Endothelial cell of umbilical vein (primary cell): ENCODE measurements at regions not wholly inside any gene's neighbourhood (a gene's known extent, or its start where the extent isn't known, plus 50 kb on each side); places are given as distances from the start of the nearest gene placed in this dataset.

Experiments used
- BruUV-seq: library from RNA; stranded (reverse); fragments of 400-500 nt; replicated peaks from 2 replicates; lab custom pipeline; 2021; lab: Mats Ljungman, UMichigan
- CTCF ChIA-PET: fragments of 300-600, 350-600 bp; sonication (Branson Sonifier 250); formaldehyde crosslinking; loops from one replicate; lab custom pipeline; 2021; ENCODE audit warnings: antibody characterized with exemption, inconsistent platforms; lab: Charles Lee
- POLR2A ChIA-PET: fragments of 300-600, 350-600 bp; sonication (Branson Sonifier 250); formaldehyde crosslinking; loops from one replicate; lab custom pipeline; 2021; ENCODE audit warnings: antibody characterized with exemption, inconsistent platforms; lab: Charles Lee
- DNase-seq: peaks from one replicate; pipeline ENCODE4 v3.0.0-alpha.2; 2011; ENCODE audit warnings: low read depth, low spot score
- FAIRE-seq: peaks from 2 replicates; lab custom pipeline; 2011; peaks lifted over from hg19 to GRCh38; lab: Jason Lieb, UNC
- H2AFZ ChIP-seq: 2 replicates; pipeline ENCODE4 v1.6.0; 2012; ENCODE audit warnings: low read depth, low read length, control low read depth, inconsistent platforms
- H3K27ac ChIP-seq: 2 replicates; pipeline ENCODE4 v1.5.1; 2011; ENCODE audit warnings: low read depth, mild to moderate bottlenecking, control low read depth, low read length, moderate library complexity; ENCODE audit not compliant: insufficient read depth
- H3K27me3 ChIP-seq, 2 experiments: 2 replicates each; pipeline versions ENCODE4 v1.6.0 to v1.6.1; 2011; ENCODE audit warnings: low read length in 2 of 2, mixed read lengths in 1 of 2; ENCODE audit not compliant: control insufficient read depth in 2 of 2, insufficient read depth in 2 of 2
- H3K36me3 ChIP-seq, 2 experiments: 2 replicates in 1 of 2; 3 replicates in 1 of 2; pipeline ENCODE4 v1.5.1; 2011; ENCODE audit warnings: low read length in 2 of 2, mild to moderate bottlenecking in 1 of 2, moderate library complexity in 1 of 2; ENCODE audit not compliant: control insufficient read depth in 2 of 2, insufficient read depth in 2 of 2; ENCODE audit errors: extremely low read depth in 1 of 2
- H3K4me1 ChIP-seq: 3 replicates; pipeline ENCODE4 v1.5.1; 2011; ENCODE audit warnings: mild to moderate bottlenecking, low read length; ENCODE audit not compliant: control insufficient read depth, insufficient read depth; ENCODE audit errors: extremely low read depth
- H3K4me2 ChIP-seq: 2 replicates; pipeline ENCODE4 v1.6.1; 2011; ENCODE audit warnings: low read length, control low read depth, mixed read lengths; ENCODE audit not compliant: insufficient read depth
- H3K4me3 ChIP-seq, 3 experiments: fragments of 200-600 bp in 1 of 3; sonication (generic), shearing (Covaris generic) in 1 of 3; replicated peaks in 1 of 3; 2 replicates each; pipeline ENCODE4 v1.5.1; 2011 to 2016; ENCODE audit warnings: control low read depth in 3 of 3, low read length in 3 of 3, mild to moderate bottlenecking in 2 of 3, inconsistent platforms in 1 of 3, low read depth in 1 of 3, moderate library complexity in 1 of 3; ENCODE audit not compliant: insufficient read depth in 1 of 3
- H3K79me2 ChIP-seq: 2 replicates; pipeline ENCODE4 v1.6.0; 2012; ENCODE audit warnings: low read length, inconsistent platforms; ENCODE audit not compliant: control insufficient read depth, insufficient read depth
- H3K9ac ChIP-seq: replicated peaks from 2 replicates; pipeline ENCODE3; 2011; ENCODE audit warnings: low read length, control low read depth; ENCODE audit not compliant: insufficient read depth; ENCODE audit errors: extremely low read depth
- H3K9me1 ChIP-seq: replicated peaks from 3 replicates; pipeline ENCODE4 v1.6.0; 2011; ENCODE audit warnings: mild to moderate bottlenecking, low read length; ENCODE audit not compliant: control insufficient read depth, insufficient read depth; ENCODE audit errors: extremely low read depth
- H3K9me3 ChIP-seq: replicated peaks from 2 replicates; pipeline ENCODE4 v1.5.1; 2012; ENCODE audit warnings: low read length, inconsistent platforms; ENCODE audit not compliant: control insufficient read depth, insufficient read depth
- H4K20me1 ChIP-seq: replicated peaks from 2 replicates; pipeline ENCODE3; 2011; ENCODE audit warnings: mild to moderate bottlenecking, low read length; ENCODE audit not compliant: control insufficient read depth, insufficient read depth; ENCODE audit errors: extremely low read depth
- CTCF ChIP-seq, 2 donors: IDR thresholded peaks; 1 replicate in 1 of 2; 2 replicates in 1 of 2; pipeline ENCODE4 v1.5.1; 2011; ENCODE audit warnings: low read length in 2 of 2, mild to moderate bottlenecking in 2 of 2, moderate library complexity in 2 of 2, control low read depth in 1 of 2, inconsistent platforms in 1 of 2, low read depth in 1 of 2; ENCODE audit not compliant: insufficient read depth in 1 of 2; ENCODE audit errors: extremely low read depth in 1 of 2
- FOS ChIP-seq: IDR thresholded peaks from 2 replicates; pipeline ENCODE4 v1.6.1; 2011; ENCODE audit warnings: mild to moderate bottlenecking, low read length, moderate library complexity, borderline replicate concordance; ENCODE audit not compliant: insufficient read depth
- JUN ChIP-seq: IDR thresholded peaks from 2 replicates; pipeline ENCODE4 v1.6.1; 2011; ENCODE audit warnings: borderline replicate concordance, low read depth; ENCODE audit not compliant: insufficient read length, insufficient read depth
- MYC ChIP-seq: IDR thresholded peaks from one replicate; pipeline ENCODE4 v1.6.1; 2011; ENCODE audit warnings: mild to moderate bottlenecking, low read depth, low read length
- POLR2A ChIP-seq: IDR thresholded peaks from 2 replicates; pipeline ENCODE4 v1.6.1; 2012; ENCODE audit warnings: low read depth, mild to moderate bottlenecking, control low read depth, low read length
- POLR2AphosphoS5 ChIP-seq: IDR thresholded peaks from 2 replicates; pipeline ENCODE4 v1.6.1; 2012; ENCODE audit warnings: low read depth, mild to moderate bottlenecking, control low read depth, low read length, moderate library complexity; ENCODE audit not compliant: insufficient read depth
- dilution Hi-C: fragments of 300-500 bp; cut with MboI; formaldehyde crosslinking; loops from one replicate; pipeline ENCODE4 v1.15.0; 2019; ENCODE audit warnings: low sequenced_read_pairs; ENCODE audit not compliant: extremely low pct_ligation_motif_present
- intact Hi-C: fragments of 100-400 bp; cut with micrococcal nuclease; formaldehyde crosslinking; loops from one replicate; pipeline ENCODE4 v1.10.0; 2022

GRCh38 chr15:66931768-66932633 lies 133.4 kb upstream of the SMAD3 start:
- Histone ChIP-seq H4K20me1 (no peaks in the 10 kb centered on the region), H3K27me3 (no peaks in the 10 kb centered on the region), H3K9ac (no peak overlapping the region), H2AFZ (no peak overlapping the region), H3K4me1 (peaks cover 14% of the 10 kb centered on the region), H3K27ac (peak overlapping the region; percentile 21), H3K9me3 (no peaks in the 10 kb centered on the region), H3K36me3 (no peaks in the 10 kb centered on the region), H3K4me2 (peak overlapping the region; percentile 44), H3K9me1 (no peaks in the 10 kb centered on the region), H3K4me3 (no peak overlapping the region), H3K79me2 (no peaks in the 10 kb centered on the region)
- dilution Hi-C loops (loop anchor here (25.0 kb wide), 1 partner anchor 505 kb away; no protein-coding TSS in a partner anchor), intact Hi-C loops (loop anchor here (2.0 kb wide), 1 partner anchor 25 kb away; no protein-coding TSS in a partner anchor)
- ChIA-PET POLR2A (no interaction called here), CTCF (interaction anchor here (0.7 to 2.3 kb wide), 7 partner anchors 8 to 49 kb away, joined by 3 to 13 read pairs (median 3); no protein-coding TSS in a partner anchor)
- no TSS peak for BruUV-seq
- no peak for TF ChIP-seq FOS
- no peak for TF ChIP-seq POLR2A
- TF ChIP-seq POLR2AphosphoS5: peak; percentile 52
- TF ChIP-seq CTCF (IDR thresholded peaks at IDR 0.05; ENCODE audit: extremely low read depth in 1 of 2, insufficient read depth in 1 of 2, low read depth in 1 of 2, low read length in 2 of 2): no peak
- TF ChIP-seq MYC: no peak
- peak; percentile 53 for TF ChIP-seq JUN
- FAIRE-seq: peak; percentile 93
- peak; percentile 58 for DNase-seq
